T47D (cell line): ENCODE measurements at regions not wholly inside any gene's neighbourhood (a gene's known extent, or its start where the extent isn't known, plus 50 kb on each side); places are given as distances from the start of the nearest gene placed in this dataset.
"Not testable (repeated sequence)": the region's sequence is repeated elsewhere in the genome, so short reads cannot be mapped to it uniquely, and the experiment has no call there.

Experiments
- DNase-seq, 2 experiments: peaks; one replicate each; pipeline versions ENCODE4 v3.0.0 to v3.0.0-alpha.2; 2011 to 2012; ENCODE audit warnings: low read depth in 1 of 2, low spot score in 1 of 2
- JUND ChIP-seq: IDR thresholded peaks from 2 replicates; pipeline ENCODE4 v1.6.1; 2012; ENCODE audit warnings: low read depth
- in situ Hi-C: cut with HindIII; loops from 2 replicates; pipeline ENCODE4 v1.10.0; 2016; ENCODE audit warnings: low sequenced_read_pairs, low pct_unique_long_range_greater_than_20kb

DNA sequence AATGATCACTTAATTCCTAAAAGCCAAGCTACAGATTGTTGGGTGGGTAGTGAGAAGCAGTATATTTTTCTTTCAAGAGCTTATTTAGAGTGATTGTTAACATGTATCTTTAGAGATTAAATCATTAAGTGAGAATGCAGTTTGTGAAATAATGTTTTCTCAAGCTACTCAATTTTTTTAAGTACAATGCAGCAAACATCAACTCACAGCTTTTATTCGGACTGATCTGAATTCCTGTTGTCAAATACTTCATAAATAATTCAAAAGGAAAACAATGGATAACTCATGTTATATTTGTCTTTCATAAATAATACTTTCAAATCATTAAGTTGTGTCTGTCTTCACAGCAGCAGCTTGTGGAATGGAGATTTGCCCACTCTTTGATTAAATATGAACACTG lies 271.1 kb upstream of the DEPDC1 start:
- no peak for TF ChIP-seq JUND
- DNase-seq = no peak
- in situ Hi-C loops = no loop called here

DNA sequence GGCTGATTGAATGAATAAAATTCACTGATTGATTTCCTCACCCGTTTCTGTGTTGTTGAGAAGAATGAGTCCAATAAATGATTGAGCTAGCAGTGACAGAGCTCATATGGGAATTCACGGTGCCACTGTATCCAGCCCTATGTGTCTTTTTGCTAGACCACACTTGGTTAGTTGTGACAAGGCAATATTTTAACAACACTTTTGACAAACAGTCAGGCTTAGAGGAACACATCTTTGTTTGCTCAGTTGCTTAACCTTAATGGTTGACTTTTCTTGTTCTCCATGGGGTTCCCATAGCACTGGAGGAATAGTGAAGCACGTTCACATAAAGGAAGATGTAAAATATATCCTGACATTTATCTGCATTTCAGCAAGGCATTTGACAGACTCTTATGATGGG lies 273.9 kb upstream of the DEPDC1 start:
- TF ChIP-seq JUND = no peak
- in situ Hi-C loops = no loop called here
- DNase-seq = no peak

DNA sequence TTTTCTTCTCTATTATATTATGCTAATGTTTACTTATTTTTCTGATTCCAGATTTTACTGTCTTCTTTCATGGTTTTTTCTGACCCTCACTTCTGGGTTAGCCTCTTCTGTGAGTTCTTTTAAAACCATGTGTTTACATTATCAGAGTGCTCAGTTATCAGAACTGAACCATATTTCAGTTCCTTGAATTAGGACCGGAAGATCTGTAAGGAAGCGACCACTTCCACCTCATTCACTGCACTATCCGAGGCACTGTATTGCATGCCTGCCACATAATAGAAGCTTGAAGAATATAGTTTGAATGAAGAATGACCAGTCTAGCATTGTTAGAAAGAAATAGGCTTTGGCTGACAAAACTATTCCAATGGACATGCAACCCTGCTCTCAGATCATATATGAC lies 281.0 kb upstream of the DEPDC1 start:
- no peak for DNase-seq
- no peak for TF ChIP-seq JUND
- in situ Hi-C loops = no loop called here

DNA sequence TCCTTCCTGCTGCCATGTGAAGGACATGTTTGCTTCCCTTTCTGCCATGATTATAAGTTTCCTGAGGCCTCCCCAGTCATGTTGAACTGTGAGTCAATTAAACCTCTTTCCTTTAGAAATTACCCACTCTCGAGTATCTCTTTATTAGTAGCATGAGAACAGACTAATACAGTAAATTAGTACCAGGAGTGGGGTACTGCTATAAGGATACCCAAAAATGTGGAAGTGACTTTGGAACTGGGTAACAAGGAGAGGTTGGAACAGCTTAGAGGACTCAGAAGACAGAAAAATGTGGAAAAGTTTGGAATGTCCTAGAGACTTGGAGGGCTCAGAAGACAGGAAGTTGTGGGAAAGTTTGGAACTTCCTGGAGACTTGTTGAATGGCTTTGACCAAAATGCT lies 283.0 kb upstream of the DEPDC1 start:
- in situ Hi-C loops, DNase-seq: not testable (repeated sequence)

DNA sequence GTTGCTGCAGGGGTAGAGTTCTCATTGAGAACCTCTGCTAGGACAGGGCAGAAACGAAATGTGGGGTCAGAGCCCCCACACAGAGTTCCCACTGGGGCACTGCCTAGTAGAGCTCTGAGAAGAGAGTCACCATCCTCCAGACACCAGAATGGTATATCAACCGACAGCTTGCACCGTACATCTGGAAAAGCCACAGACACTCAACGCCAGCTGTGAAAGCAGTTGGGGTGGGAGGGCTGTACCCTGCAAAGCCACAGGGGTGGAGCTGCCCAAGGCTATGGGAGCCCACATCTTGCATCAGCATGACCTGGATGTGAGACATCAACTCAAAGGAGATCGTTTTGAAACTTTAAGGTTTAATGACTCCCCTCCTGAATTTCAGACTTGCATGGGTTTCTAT lies 284.0 kb upstream of the DEPDC1 start:
- no peak for DNase-seq
- TF ChIP-seq JUND = no peak
- in situ Hi-C loops = no loop called here

DNA sequence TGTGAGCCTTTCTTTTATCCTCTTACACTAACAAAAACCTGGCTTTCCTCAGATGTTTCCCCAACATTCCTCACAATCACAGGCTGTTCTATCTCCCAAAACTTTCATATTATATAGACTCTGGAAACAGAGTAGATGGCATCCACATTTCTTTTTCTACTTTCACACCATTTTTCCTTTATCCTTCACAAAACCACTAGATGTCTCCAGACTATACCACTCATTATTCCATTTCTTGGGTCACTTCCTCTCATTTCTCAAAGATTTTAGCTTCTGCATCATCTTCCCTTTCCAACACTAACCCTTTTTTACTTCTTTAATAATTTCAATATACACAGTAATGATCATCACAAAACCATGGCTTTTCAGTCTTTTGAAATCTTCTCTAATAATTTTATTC lies 286.0 kb upstream of the DEPDC1 start:
- no peak for TF ChIP-seq JUND
- in situ Hi-C loops = no loop called here
- no peak for DNase-seq

DNA sequence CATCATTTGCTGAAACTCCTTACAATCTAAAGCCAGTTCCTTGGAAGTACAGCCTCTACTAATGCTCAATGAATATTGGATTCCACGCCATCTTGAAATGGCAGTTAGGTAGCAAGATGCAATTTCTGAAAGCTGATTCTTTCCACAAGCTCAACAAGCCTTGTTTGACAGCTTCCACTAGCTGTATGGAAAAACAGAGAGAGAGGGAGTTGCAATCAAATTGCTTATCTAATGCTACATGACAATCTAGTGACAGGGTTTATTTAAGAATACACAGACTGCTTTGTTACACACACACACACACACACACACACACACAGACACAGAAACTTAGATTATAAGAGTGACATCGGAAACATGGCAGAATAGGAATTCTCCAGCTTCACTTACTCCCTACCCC lies 288.4 kb upstream of the DEPDC1 start:
- TF ChIP-seq JUND = no peak
- in situ Hi-C loops = no loop called here
- no peak for DNase-seq

DNA sequence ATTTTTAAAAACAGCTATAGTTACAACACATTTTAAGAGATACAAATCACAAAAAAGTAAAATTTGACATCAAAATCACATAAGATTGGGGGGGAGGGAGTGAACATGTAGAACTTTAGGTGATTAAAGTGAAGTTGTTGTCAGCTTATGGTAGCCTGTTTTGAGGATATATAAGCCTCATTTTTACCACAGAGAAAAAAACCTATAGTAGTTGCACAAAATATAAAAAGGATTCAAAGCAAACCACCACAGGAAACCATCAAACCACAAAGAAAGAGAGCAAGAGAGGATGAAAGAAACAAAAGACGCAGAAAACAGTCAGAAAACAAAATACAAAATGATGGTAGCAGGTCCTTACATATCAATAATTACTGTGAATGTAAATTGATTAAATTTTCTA lies 291.9 kb upstream of the DEPDC1 start:
- in situ Hi-C loops = no loop called here
- DNase-seq = no peak
- TF ChIP-seq JUND = no peak

DNA sequence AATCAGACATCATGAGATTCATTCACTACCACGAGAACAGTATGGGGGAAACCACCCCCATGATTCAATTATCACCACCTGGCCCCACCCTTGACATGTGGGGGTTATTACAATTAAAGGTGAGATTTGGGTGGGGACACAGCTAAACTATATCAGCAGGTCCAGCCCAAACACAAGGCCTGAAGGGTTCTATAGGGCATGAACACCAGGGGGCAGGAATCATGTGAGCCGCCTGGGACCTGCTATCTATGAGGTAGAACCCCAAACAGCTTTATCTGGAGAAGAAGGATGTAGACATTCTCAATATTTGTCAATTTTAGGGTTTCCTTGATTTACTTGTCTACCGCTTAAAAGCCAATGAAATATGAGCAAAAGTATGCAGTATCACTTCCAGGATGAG lies 294.9 kb upstream of the DEPDC1 start:
- TF ChIP-seq JUND = no peak
- in situ Hi-C loops = no loop called here
- no peak for DNase-seq

DNA sequence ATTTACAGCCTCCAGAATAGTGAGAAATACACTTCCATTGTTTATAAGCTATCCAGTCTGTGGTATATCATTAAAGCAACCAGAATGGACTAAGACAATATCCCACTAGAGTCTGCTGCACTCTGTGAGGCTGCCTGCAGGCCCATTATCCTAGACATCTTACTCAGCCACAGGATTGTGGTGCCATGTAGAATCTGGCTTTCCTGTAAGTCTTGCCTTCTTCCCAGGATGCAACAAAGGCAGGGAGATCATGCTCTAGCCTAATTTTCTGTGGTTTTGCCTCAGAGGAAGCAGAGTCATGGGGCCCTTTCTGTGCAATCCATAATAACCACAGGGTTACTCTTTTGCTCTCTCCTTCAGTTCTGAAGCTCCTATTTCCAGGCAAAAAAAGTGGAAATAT lies 299.1 kb upstream of the DEPDC1 start:
- in situ Hi-C loops = no loop called here
- DNase-seq = no peak
- TF ChIP-seq JUND = no peak

DNA sequence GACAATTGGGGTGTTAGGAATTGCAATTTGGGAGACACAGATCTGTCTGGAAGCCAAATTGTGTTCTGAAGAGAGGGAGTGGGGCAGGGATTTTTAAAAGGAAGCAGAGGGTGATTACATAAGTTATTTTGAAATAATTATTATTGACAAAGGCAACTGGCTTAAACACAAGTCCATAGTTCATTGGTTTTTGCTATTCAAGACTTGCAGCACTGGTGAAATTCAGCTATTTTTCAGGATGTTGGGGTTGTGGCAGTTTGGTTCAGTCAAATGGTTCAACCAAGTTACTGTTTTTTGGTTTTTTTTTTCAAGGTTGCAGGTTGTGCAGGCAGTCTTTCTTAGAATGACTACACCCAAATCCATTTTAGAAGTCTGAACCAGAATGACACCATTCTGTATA lies 300.0 kb upstream of the DEPDC1 start:
- in situ Hi-C loops = no loop called here
- no peak for TF ChIP-seq JUND
- DNase-seq = no peak

DNA sequence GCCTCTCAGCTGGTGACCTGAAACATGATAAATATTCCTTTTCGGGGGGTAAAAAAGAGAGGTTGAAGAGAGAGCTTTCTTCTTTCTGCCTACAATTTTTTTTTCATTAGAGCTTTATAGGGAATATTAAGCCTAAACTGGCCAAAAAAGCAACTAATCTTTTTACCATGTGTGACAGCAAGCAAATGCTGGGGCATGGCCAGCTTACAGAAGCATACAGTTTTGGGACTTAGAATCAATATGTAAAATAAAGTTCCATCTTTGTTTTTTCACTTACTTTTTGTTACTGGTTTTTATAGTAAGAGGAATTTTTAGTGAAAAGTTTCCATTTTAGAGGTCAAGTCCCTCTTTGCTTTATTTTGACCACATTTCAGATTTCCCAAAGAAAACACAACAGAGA lies 301.2 kb upstream of the DEPDC1 start:
- DNase-seq = no peak
- TF ChIP-seq JUND = no peak
- in situ Hi-C loops = no loop called here

DNA sequence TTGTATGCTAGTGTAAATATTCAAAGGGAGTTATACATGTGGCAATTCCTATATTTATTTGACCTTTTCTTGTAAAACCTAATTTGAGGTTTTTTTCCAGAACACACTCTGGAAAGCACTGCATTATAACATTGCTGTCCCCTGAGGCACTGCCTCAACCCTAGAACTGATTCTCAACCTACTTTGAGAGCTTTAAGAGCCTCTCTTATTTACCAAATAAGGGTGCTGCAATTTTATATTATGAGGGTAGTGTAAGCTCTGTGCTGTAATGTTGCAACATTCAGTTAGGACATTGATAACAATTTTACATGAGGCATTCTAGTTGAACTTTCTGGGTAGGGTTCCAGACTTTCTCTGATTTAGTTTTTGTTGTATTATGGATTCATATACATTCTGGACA lies 302.2 kb upstream of the DEPDC1 start:
- no peak for DNase-seq
- in situ Hi-C loops = no loop called here
- TF ChIP-seq JUND = no peak

DNA sequence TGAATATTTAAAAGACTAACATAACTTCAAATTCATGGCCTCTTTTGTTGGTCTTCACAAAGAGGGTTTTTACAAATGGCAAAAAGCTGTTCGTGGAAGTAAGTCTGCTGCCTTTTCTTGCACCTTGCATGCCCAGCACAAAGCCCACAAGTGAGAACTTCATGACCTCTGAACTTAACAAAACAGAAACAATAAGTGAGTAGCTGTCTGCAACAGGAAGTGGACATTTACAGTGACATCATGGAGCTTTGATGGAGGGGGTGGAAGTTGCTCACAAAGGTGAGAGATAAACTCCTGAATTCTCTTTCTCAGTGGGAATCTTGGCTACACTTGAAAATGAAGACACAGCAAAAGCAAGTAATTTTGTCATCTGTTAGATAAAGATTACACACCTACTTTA lies 303.3 kb upstream of the DEPDC1 start:
- no peak for TF ChIP-seq JUND
- in situ Hi-C loops = no loop called here
- DNase-seq = no peak

DNA sequence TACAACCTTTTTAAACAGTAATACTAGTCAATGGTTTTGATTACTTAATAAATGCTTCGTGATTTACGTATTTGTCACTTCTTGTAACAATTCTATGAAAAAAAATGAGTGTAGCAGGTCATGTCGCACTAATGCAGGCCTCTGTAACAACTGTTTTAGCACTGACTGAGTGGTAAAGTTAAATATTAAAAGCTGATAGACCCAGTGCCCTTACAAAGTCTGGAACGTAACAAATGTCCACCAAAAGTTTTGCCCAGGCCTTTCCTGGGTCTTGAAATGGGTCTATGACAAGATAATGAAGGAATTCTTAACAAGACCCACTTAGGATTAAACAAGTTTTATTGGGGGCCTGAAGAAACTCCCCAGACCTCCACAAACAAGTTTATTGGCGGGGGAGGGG lies 304.6 kb upstream of the DEPDC1 start:
- in situ Hi-C loops = no loop called here
- TF ChIP-seq JUND = no peak
- DNase-seq = no peak
